SK-MEL-5 (cell line): ENCODE measurements at regions not wholly inside any gene's neighbourhood (a gene's known extent, or its start where the extent isn't known, plus 50 kb on each side); places are given as distances from the start of the nearest gene placed in this dataset.
"Not testable (repeated sequence)": the region's sequence is repeated elsewhere in the genome, so short reads cannot be mapped to it uniquely, and the experiment has no call there.

Experiments used
- DNase-seq: peaks from one replicate; pipeline ENCODE4 v3.0.0-alpha.2; 2016; ENCODE audit warnings: low read depth, low spot score
- in situ Hi-C: cut with HindIII; loops from 2 replicates; pipeline ENCODE4 v1.10.0; 2016; ENCODE audit warnings: low sequenced_read_pairs, high pct_unique_total_duplicates, low pct_unique_long_range_greater_than_20kb
- small RNA-seq, 2 experiments: library from RNA; depleted of rRNA; stranded (forward); fragments of <200 nt; gene quantifications; one replicate each; pipeline ENCODE3, GENCODE V24; 2014

- in situ Hi-C loops, DNase-seq: not testable (repeated sequence)
Observed at GRCh38 chr2:89537862-89538261, 846.4 kb downstream of the RPIA start.

DNA sequence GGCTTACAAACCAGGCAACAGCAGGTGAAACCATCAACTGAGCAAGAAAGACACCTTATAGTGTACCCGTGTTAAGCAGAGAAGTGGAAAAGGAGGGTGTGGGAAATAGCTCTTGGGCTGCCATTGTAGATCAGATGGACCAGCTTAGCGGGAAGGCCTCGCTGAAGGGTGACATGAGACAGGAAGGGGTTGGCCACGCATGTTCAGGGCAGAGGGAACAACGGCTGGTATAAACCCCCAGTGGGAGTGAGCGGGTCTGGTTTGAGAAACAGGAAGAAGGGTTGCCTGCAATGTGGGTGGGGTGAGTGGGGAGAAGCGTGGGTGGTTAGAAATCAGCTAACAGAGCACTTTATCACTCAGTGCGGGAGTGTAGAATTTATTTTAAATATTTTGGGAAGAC is 852.6 kb downstream of the RPIA start:
- DNase-seq, in situ Hi-C loops: not testable (repeated sequence)

DNA sequence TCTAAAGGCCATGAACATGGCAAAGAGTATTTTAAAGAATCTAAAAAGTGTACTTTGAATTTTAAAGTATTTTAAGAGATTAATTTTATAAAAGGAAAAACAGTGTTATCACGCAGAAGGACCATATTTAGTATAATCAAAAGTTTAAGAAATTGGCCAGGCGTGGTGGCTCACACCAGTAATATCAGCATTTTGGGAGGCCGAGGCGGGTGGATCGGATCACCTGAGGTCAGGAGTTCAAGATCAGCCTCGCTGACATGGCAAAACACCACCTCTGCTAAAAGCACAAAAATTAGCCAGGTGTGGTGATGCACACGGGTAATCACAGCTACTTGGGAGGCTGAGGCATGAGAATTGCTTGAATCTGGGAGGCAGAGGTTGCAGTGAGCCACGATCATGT is 887.7 kb downstream of the RPIA start:
- DNase-seq, in situ Hi-C loops: not testable (repeated sequence)

- in situ Hi-C loops, DNase-seq: not testable (repeated sequence)
Observed at GRCh38 chr2:89582816-89583215, 891.3 kb downstream of the RPIA start.

GRCh38 chr2:89584046-89584445 is 892.6 kb downstream of the RPIA start:
- DNase-seq, in situ Hi-C loops: not testable (repeated sequence)

GRCh38 chr2:89584868-89585557 is 893.5 kb downstream of the RPIA start:
- DNase-seq, in situ Hi-C loops: not testable (repeated sequence)

- DNase-seq, result peak; percentile 21
- in situ Hi-C loops, result not testable (repeated sequence)
Observed at GRCh38 chr2:89585558-89585920, 894.1 kb downstream of the RPIA start.

DNA sequence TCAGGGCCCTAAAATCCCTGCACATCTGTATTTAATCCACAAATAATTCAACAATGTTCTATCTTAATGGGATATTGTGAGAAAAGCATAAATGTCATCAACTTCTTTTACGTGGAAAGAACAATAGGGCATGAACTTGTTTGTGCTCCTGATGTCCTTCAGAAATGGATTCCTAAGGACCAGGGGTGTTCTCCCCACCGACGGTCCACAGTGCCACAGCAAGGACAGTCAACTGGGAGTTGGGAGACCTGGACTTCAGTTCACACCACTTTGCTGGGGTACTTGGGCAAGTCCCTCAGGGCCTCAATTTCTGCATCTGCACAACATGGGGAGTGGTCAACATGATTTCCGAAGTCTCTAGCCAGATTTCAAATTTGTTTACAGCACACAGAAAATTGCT is 908.4 kb downstream of the RPIA start:
- DNase-seq, in situ Hi-C loops: not testable (repeated sequence)

- DNase-seq, in situ Hi-C loops: not testable (repeated sequence)
Observed at GRCh38 chr2:89606514-89606913, 915.0 kb downstream of the RPIA start.

DNA sequence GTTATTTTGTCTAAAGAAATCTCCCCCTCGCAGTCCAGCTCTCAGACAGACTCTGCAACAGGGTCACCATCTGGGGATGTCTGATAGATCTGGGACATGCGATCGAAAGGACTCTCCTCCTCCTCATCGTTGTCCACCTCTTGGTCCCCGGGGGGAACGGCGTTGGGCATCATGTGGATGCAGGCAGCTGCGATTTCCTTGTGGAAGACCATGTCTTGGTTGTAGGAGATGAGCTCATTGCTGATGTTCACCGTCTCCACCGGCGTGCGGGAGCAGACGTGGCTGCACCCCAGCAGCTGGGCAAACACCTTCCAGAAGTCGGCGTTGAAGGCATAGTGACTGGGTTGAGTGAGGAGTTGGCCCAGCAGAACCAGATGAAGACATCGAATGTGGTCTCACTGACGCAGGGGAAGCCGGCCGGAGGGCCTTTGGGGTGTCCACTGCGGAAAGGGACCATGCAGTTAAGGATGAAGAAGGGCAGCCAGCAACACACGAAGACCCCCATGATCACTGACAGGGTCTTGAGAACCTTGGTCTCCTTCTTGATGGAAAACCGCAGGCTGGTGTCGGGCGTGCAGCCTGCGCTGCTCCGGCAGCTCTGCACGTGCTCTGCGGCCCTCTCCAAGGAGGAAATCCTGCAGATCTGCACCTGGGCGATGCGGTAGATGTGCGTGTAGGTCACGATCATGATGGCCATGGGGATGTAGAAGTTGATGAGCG is 918.9 kb downstream of the RPIA start:
- DNase-seq, in situ Hi-C loops: not testable (repeated sequence)

- in situ Hi-C loops, DNase-seq: not testable (repeated sequence)
Observed at GRCh38 chr2:89610927-89611515, 919.5 kb downstream of the RPIA start.

DNA sequence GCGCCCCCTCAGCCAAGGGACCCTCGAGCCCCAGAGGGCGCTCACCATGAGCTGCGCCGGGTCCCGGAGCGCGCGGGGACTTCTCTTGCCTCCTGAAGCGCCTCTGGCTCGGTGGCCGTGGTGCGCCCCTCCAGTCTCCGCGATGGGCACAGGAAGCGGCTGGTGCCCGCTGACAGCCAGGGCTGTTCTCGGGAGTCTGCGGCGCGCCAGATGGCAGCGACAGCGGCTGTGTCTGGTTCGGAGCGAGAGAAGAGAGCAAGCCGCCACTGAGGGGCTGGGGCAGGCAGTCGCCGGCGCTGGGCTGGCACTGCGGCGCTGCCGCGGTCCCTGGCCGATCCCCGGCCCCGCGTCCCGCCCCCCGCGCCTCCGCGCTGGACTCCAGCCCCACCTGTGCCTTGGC is 920.2 kb downstream of the RPIA start:
- in situ Hi-C loops, DNase-seq: not testable (repeated sequence)

DNA sequence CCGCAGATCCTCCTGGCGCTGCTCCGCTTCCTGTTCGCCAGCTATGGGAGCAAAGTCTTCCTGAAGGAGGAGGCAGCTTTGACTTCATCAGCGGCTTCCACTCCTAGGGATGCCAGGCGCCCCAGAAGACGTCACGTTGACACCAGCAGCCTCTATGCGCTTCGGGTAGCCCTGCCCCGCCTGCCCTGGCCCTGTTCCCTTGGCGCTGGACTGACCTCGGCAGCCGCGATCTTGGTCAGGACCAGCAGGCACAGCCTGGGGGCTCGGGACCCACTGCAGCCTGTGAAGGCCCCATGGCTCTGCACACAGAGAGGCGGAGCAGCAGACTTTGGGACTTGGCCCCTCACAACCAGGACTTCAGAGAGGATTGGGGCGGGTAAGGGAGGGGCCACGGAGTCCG is 957.8 kb downstream of the RPIA start:
- DNase-seq, in situ Hi-C loops: not testable (repeated sequence)

DNA sequence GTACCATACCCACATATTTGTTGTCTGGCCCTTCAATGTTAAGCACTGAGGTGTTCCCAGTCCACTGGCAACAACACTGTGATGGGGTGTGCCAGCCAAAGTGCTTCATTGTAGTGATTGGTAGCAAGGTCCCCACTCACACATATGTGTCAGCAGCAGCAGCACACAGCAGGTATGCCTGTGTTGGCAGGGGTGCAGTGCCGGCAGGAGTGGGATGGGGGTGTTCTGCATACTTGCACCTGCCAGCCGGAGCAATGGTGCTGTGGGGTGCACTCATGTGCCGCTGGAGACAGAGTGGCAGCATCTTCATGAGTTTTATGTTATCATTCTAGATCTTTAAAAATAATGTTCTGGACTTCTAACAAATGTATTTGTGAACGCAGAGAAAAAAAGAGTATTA is 987.8 kb downstream of the RPIA start:
- in situ Hi-C loops, DNase-seq: not testable (repeated sequence)

Small RNA genes lying in the stretch of these regions (small RNA-seq; reads per million reads assigned to genes)
- gene RF00001, result 0 reads per million in 2 experiments
